Tibial nerve (tissue), 4 donors: ENCODE measurements at regions not wholly inside any gene's neighbourhood (a gene's known extent, or its start where the extent isn't known, plus 50 kb on each side); places are given as distances from the start of the nearest gene placed in this dataset.

ENCODE experiments used
- EP300 ChIP-seq, 2 donors: sonication (generic); formaldehyde crosslinking; IDR thresholded peaks; one replicate each; pipeline ENCODE4 v1.6.1; 2017; ENCODE audit warnings: antibody characterized with exemption in 2 of 2, mild to moderate bottlenecking in 1 of 2
- TF ChIP-seq, protein P1 (sequence below), 5 experiments: fragments of 200-600 bp in 3 of 5; fragments of 450-650 bp in 2 of 5; sonication (generic) in 3 of 5; IDR thresholded peaks; one replicate each; pipeline ENCODE4 v1.5.1; 2016 to 2019; ENCODE audit warnings: antibody characterized with exemption in 5 of 5, mild to moderate bottlenecking in 3 of 5, moderate library complexity in 2 of 5

DNA sequence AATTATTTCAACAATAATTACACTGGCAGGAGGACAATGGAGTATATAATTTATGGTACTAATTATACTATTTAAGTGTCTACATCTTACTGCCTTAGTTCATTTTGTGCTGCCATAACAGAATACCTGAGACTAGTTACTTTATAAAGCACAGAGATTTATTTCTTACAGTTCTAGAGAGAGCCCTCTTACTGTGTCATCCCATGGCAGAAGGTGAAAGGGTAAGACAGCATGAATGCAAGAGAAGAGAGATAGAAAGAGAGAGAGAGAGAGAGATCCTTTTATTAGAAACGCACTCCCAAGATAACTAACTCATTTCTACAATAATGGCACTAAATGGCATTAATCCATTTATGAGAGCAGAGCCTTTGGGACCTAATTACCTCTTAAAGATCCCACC, 314.7 kb downstream of the EPM2A start:
- TF ChIP-seq, protein P1, sequence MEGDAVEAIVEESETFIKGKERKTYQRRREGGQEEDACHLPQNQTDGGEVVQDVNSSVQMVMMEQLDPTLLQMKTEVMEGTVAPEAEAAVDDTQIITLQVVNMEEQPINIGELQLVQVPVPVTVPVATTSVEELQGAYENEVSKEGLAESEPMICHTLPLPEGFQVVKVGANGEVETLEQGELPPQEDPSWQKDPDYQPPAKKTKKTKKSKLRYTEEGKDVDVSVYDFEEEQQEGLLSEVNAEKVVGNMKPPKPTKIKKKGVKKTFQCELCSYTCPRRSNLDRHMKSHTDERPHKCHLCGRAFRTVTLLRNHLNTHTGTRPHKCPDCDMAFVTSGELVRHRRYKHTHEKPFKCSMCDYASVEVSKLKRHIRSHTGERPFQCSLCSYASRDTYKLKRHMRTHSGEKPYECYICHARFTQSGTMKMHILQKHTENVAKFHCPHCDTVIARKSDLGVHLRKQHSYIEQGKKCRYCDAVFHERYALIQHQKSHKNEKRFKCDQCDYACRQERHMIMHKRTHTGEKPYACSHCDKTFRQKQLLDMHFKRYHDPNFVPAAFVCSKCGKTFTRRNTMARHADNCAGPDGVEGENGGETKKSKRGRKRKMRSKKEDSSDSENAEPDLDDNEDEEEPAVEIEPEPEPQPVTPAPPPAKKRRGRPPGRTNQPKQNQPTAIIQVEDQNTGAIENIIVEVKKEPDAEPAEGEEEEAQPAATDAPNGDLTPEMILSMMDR (IDR thresholded peaks at IDR 0.05): no peak
- TF ChIP-seq EP300 (IDR thresholded peaks at IDR 0.05): no peak
